ENCODE measurements at regions not wholly inside any gene's neighbourhood (a gene's known extent, or its start where the extent isn't known, plus 50 kb on each side); places are given as distances from the start of the nearest gene placed in this dataset.

DNA sequence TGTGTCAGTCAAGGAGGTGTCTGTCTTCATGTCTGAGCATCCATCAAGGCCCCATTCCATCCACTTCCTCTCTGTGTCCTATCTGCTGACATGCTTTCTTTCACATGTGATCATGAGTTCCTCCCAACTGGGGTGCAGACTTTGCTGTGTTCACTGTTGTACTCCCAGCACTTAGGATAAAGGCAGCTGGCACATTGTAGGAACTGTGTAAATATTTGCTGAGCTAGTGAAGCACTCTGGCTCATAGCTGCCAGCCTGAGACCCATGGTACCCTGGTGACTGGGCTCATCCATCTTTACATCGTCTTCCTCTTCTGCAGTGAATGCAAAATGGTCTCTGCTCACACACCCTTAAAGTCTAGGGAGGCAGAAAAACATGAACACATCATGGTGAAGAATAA, 242.2 kb upstream of the IGFBP3 start:
- TF ChIP-seq, protein P1, sequence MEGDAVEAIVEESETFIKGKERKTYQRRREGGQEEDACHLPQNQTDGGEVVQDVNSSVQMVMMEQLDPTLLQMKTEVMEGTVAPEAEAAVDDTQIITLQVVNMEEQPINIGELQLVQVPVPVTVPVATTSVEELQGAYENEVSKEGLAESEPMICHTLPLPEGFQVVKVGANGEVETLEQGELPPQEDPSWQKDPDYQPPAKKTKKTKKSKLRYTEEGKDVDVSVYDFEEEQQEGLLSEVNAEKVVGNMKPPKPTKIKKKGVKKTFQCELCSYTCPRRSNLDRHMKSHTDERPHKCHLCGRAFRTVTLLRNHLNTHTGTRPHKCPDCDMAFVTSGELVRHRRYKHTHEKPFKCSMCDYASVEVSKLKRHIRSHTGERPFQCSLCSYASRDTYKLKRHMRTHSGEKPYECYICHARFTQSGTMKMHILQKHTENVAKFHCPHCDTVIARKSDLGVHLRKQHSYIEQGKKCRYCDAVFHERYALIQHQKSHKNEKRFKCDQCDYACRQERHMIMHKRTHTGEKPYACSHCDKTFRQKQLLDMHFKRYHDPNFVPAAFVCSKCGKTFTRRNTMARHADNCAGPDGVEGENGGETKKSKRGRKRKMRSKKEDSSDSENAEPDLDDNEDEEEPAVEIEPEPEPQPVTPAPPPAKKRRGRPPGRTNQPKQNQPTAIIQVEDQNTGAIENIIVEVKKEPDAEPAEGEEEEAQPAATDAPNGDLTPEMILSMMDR (IDR thresholded peaks at IDR 0.05) = no peak
- TF ChIP-seq ZNF416 (CRISPR knock-in tag; IDR thresholded peaks at IDR 0.05) (no peak), ZNF232 (CRISPR knock-in tag; IDR thresholded peaks at IDR 0.05) (no peak), SOX15 (CRISPR knock-in tag; IDR thresholded peaks at IDR 0.05) (no peak), ZBTB21 (CRISPR knock-in tag; IDR thresholded peaks at IDR 0.05; ENCODE audit: borderline replicate concordance) (no peak), CBFB (CRISPR knock-in tag; IDR thresholded peaks at IDR 0.05; ENCODE audit: low read depth) (no peak), JUN (CRISPR knock-in tag; IDR thresholded peaks at IDR 0.05) (no peak), KAT7 (CRISPR knock-in tag; IDR thresholded peaks at IDR 0.05; ENCODE audit: borderline replicate concordance) (no peak)
- TF ChIP-seq, protein P2, sequence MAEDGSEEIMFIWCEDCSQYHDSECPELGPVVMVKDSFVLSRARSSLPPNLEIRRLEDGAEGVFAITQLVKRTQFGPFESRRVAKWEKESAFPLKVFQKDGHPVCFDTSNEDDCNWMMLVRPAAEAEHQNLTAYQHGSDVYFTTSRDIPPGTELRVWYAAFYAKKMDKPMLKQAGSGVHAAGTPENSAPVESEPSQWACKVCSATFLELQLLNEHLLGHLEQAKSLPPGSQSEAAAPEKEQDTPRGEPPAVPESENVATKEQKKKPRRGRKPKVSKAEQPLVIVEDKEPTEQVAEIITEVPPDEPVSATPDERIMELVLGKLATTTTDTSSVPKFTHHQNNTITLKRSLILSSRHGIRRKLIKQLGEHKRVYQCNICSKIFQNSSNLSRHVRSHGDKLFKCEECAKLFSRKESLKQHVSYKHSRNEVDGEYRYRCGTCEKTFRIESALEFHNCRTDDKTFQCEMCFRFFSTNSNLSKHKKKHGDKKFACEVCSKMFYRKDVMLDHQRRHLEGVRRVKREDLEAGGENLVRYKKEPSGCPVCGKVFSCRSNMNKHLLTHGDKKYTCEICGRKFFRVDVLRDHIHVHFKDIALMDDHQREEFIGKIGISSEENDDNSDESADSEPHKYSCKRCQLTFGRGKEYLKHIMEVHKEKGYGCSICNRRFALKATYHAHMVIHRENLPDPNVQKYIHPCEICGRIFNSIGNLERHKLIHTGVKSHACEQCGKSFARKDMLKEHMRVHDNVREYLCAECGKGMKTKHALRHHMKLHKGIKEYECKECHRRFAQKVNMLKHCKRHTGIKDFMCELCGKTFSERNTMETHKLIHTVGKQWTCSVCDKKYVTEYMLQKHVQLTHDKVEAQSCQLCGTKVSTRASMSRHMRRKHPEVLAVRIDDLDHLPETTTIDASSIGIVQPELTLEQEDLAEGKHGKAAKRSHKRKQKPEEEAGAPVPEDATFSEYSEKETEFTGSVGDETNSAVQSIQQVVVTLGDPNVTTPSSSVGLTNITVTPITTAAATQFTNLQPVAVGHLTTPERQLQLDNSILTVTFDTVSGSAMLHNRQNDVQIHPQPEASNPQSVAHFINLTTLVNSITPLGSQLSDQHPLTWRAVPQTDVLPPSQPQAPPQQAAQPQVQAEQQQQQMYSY (CRISPR knock-in tag; IDR thresholded peaks at IDR 0.05) = no peak
- TF ChIP-seq, protein P3, sequence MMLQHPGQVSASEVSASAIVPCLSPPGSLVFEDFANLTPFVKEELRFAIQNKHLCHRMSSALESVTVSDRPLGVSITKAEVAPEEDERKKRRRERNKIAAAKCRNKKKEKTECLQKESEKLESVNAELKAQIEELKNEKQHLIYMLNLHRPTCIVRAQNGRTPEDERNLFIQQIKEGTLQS (CRISPR knock-in tag; conservative IDR thresholded peaks at IDR 0.05) = no peak
- TF ChIP-seq, protein P4, sequence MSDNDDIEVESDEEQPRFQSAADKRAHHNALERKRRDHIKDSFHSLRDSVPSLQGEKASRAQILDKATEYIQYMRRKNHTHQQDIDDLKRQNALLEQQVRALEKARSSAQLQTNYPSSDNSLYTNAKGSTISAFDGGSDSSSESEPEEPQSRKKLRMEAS (CRISPR knock-in tag; IDR thresholded peaks at IDR 0.05) = no peak
- TF ChIP-seq, protein P5, sequence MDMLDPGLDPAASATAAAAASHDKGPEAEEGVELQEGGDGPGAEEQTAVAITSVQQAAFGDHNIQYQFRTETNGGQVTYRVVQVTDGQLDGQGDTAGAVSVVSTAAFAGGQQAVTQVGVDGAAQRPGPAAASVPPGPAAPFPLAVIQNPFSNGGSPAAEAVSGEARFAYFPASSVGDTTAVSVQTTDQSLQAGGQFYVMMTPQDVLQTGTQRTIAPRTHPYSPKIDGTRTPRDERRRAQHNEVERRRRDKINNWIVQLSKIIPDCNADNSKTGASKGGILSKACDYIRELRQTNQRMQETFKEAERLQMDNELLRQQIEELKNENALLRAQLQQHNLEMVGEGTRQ (CRISPR knock-in tag; IDR thresholded peaks at IDR 0.05) = no peak
- TF ChIP-seq, protein P6, sequence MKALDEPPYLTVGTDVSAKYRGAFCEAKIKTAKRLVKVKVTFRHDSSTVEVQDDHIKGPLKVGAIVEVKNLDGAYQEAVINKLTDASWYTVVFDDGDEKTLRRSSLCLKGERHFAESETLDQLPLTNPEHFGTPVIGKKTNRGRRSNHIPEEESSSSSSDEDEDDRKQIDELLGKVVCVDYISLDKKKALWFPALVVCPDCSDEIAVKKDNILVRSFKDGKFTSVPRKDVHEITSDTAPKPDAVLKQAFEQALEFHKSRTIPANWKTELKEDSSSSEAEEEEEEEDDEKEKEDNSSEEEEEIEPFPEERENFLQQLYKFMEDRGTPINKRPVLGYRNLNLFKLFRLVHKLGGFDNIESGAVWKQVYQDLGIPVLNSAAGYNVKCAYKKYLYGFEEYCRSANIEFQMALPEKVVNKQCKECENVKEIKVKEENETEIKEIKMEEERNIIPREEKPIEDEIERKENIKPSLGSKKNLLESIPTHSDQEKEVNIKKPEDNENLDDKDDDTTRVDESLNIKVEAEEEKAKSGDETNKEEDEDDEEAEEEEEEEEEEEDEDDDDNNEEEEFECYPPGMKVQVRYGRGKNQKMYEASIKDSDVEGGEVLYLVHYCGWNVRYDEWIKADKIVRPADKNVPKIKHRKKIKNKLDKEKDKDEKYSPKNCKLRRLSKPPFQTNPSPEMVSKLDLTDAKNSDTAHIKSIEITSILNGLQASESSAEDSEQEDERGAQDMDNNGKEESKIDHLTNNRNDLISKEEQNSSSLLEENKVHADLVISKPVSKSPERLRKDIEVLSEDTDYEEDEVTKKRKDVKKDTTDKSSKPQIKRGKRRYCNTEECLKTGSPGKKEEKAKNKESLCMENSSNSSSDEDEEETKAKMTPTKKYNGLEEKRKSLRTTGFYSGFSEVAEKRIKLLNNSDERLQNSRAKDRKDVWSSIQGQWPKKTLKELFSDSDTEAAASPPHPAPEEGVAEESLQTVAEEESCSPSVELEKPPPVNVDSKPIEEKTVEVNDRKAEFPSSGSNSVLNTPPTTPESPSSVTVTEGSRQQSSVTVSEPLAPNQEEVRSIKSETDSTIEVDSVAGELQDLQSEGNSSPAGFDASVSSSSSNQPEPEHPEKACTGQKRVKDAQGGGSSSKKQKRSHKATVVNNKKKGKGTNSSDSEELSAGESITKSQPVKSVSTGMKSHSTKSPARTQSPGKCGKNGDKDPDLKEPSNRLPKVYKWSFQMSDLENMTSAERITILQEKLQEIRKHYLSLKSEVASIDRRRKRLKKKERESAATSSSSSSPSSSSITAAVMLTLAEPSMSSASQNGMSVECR (CRISPR knock-in tag; IDR thresholded peaks at IDR 0.05; ENCODE audit: borderline replicate concordance) = no peak
